ENCODE measurements at regions not wholly inside any gene's neighbourhood (a gene's known extent, or its start where the extent isn't known, plus 50 kb on each side); places are given as distances from the start of the nearest gene placed in this dataset.

- TF ChIP-seq CTCF (conservative IDR thresholded peaks at IDR 0.05; ENCODE audit: low read depth, low read length) (no peak), EZH2phosphoT487 (IDR thresholded peaks at IDR 0.05; ENCODE audit: borderline replicate concordance, low read length) (no peak)
Measured at GRCh38 chr9:95731876-95732275, 143.6 kb upstream of the ERCC6L2 start.

Data from PC-3 (cell line).